ENCODE measurements at regions not wholly inside any gene's neighbourhood (a gene's known extent, or its start where the extent isn't known, plus 50 kb on each side); places are given as distances from the start of the nearest gene placed in this dataset.

DNA sequence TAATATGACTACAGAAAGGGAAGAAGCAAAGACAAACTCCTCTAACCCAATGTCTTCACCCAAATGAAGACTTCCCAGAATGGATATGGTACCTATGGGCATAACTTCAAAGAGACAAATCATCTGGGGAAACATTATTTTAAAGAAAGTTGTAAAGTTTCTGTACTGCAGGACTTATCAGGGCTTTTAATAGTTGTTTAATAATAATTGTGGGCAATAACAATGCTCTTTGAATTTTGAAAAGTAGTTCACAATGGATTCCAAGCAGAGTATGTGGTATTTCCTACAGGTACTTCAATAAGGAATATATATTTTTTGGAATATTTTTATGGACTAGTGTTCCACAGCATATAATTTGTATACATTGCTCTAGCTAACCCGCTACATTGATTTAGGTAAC is 503.1 kb downstream of the MCTP2 start:
- TF ChIP-seq ZC3H10 (CRISPR knock-in tag; IDR thresholded peaks at IDR 0.05) (no peak), ZFP3 (CRISPR knock-in tag; IDR thresholded peaks at IDR 0.05) (no peak), PPARA (CRISPR knock-in tag; IDR thresholded peaks at IDR 0.05; ENCODE audit: borderline replicate concordance) (no peak), ZNF8 (CRISPR knock-in tag; IDR thresholded peaks at IDR 0.05) (no peak)
- TF ChIP-seq, protein P1, sequence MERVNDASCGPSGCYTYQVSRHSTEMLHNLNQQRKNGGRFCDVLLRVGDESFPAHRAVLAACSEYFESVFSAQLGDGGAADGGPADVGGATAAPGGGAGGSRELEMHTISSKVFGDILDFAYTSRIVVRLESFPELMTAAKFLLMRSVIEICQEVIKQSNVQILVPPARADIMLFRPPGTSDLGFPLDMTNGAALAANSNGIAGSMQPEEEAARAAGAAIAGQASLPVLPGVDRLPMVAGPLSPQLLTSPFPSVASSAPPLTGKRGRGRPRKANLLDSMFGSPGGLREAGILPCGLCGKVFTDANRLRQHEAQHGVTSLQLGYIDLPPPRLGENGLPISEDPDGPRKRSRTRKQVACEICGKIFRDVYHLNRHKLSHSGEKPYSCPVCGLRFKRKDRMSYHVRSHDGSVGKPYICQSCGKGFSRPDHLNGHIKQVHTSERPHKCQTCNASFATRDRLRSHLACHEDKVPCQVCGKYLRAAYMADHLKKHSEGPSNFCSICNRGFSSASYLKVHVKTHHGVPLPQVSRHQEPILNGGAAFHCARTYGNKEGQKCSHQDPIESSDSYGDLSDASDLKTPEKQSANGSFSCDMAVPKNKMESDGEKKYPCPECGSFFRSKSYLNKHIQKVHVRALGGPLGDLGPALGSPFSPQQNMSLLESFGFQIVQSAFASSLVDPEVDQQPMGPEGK (CRISPR knock-in tag; IDR thresholded peaks at IDR 0.05; ENCODE audit: borderline replicate concordance): no peak

Data from SK-N-SH treated with all-trans-retinoic acid at 6 μM for 48 hours (cell line).